ENCODE measurements at regions not wholly inside any gene's neighbourhood (a gene's known extent, or its start where the extent isn't known, plus 50 kb on each side); places are given as distances from the start of the nearest gene placed in this dataset.

- 86 to 87% methylated on average over 6 of the region's 6 CpGs for WGBS, 2 donors
- no peak for TF ChIP-seq EP300 (IDR thresholded peaks at IDR 0.05)
- no peak for TF ChIP-seq POLR2A (IDR thresholded peaks at IDR 0.05)
- TF ChIP-seq CTCF (IDR thresholded peaks at IDR 0.05), result no peak
Measured at GRCh38 chr2:156864753-156865152, 392.8 kb upstream of the GALNT5 start.

GRCh38 chr2:156867201-156867600 lies 390.3 kb upstream of the GALNT5 start:
- Histone ChIP-seq H3K27me3 (no peaks in the 10 kb centered on the region), H3K36me3 (no peaks in the 10 kb centered on the region), H3K4me3 (no peak overlapping the region), H3K4me1 (no peaks in the 10 kb centered on the region), H3K9me3 (no peaks in the 10 kb centered on the region), H3K27ac (no peak overlapping the region)
- TF ChIP-seq POLR2A (IDR thresholded peaks at IDR 0.05) (no peak), CTCF (IDR thresholded peaks at IDR 0.05) (no peak), EP300 (IDR thresholded peaks at IDR 0.05) (no peak)
- DNase-seq (ENCODE audit: low spot score in 2 of 2), result no peak
- 29 to 31% methylated on average over 2 of the region's 2 CpGs for WGBS, 2 donors

More at GRCh38 chr2:156864753-156865152, 392.8 kb upstream of the GALNT5 start:
- Histone ChIP-seq H3K4me3 (no peak overlapping the region), H3K4me1 (no peaks in the 10 kb centered on the region), H3K27ac (no peak overlapping the region), H3K9me3 (no peaks in the 10 kb centered on the region), H3K36me3 (no peaks in the 10 kb centered on the region), H3K27me3 (no peaks in the 10 kb centered on the region)
- no peak for DNase-seq (ENCODE audit: low spot score in 2 of 2)

GRCh38 chr2:156874707-156875106 lies 382.8 kb upstream of the GALNT5 start:
- Histone ChIP-seq H3K4me1 (no peaks in the 10 kb centered on the region), H3K36me3 (no peaks in the 10 kb centered on the region), H3K9me3 (no peaks in the 10 kb centered on the region), H3K27ac (no peak overlapping the region), H3K4me3 (no peak overlapping the region), H3K27me3 (no peaks in the 10 kb centered on the region)
- 50 to 57% methylated on average over 3 of the region's 3 CpGs for WGBS, 2 donors
- DNase-seq (ENCODE audit: low spot score in 2 of 2), result no peak
- no peak for TF ChIP-seq EP300 (IDR thresholded peaks at IDR 0.05)
- no peak for TF ChIP-seq POLR2A (IDR thresholded peaks at IDR 0.05)
- no peak for TF ChIP-seq CTCF (IDR thresholded peaks at IDR 0.05)

GRCh38 chr2:156883804-156884203 lies 373.7 kb upstream of the GALNT5 start:
- TF ChIP-seq CTCF (IDR thresholded peaks at IDR 0.05), result no peak
- no peak for TF ChIP-seq EP300 (IDR thresholded peaks at IDR 0.05)
- TF ChIP-seq POLR2A (IDR thresholded peaks at IDR 0.05), result no peak
- H3K36me3 ChIP-seq, result no peaks in the 10 kb centered on the region

GRCh38 chr2:156884216-156884615 lies 373.3 kb upstream of the GALNT5 start:
- TF ChIP-seq POLR2A (IDR thresholded peaks at IDR 0.05) (no peak), EP300 (IDR thresholded peaks at IDR 0.05) (no peak), CTCF (IDR thresholded peaks at IDR 0.05) (no peak)
- WGBS, 2 donors, result 85 to 92% methylated on average over 3 of the region's 3 CpGs
- no peak for DNase-seq (ENCODE audit: low spot score in 2 of 2)

More at GRCh38 chr2:156883804-156884203, 373.7 kb upstream of the GALNT5 start:
- Histone ChIP-seq H3K4me1 (no peaks in the 10 kb centered on the region), H3K27me3 (no peaks in the 10 kb centered on the region), H3K4me3 (no peak overlapping the region), H3K9me3 (peaks cover 0 to 4% (median 0%) of the 10 kb centered on the region in 4 donors), H3K27ac (no peak overlapping the region)
- DNase-seq (ENCODE audit: low spot score in 2 of 2), result no peak
- 83 to 91% methylated on average over 3 of the region's 3 CpGs for WGBS, 2 donors

More at GRCh38 chr2:156884216-156884615, 373.3 kb upstream of the GALNT5 start:
- Histone ChIP-seq H3K4me3 (no peak overlapping the region), H3K36me3 (no peaks in the 10 kb centered on the region), H3K9me3 (peaks cover 0 to 4% (median 0%) of the 10 kb centered on the region in 4 donors), H3K4me1 (no peaks in the 10 kb centered on the region), H3K27me3 (no peaks in the 10 kb centered on the region), H3K27ac (no peak overlapping the region)

Measured in tibial nerve (tissue), 4 donors.